Duodenal mucosa (tissue), 2 donors: ENCODE measurements at regions not wholly inside any gene's neighbourhood (a gene's known extent, or its start where the extent isn't known, plus 50 kb on each side); places are given as distances from the start of the nearest gene placed in this dataset.

Experiments used
- H3K27ac ChIP-seq: one replicate; pipeline ENCODE4 v1.7.0; 2013; ENCODE audit warnings: low read depth, low read length
- H3K27me3 ChIP-seq, 2 donors: one replicate each; pipeline ENCODE4 v1.7.0; 2013; ENCODE audit warnings: low read length in 2 of 2, control low read depth in 1 of 2; ENCODE audit not compliant: insufficient read depth in 2 of 2, control insufficient read depth in 1 of 2
- H3K36me3 ChIP-seq, 2 donors: one replicate each; pipeline ENCODE4 v1.7.0; 2013; ENCODE audit warnings: low read length in 2 of 2, control low read depth in 1 of 2; ENCODE audit not compliant: insufficient read depth in 2 of 2, control insufficient read depth in 1 of 2
- H3K4me1 ChIP-seq, 2 donors: one replicate each; pipeline ENCODE4 v1.7.0; 2013; ENCODE audit warnings: low read length in 2 of 2, control low read depth in 1 of 2; ENCODE audit not compliant: insufficient read depth in 2 of 2, control insufficient read depth in 1 of 2
- H3K4me3 ChIP-seq, 2 donors: one replicate each; pipeline ENCODE4 v1.7.0; 2013; ENCODE audit warnings: low read length in 2 of 2, low read depth in 1 of 2
- H3K9ac ChIP-seq, 2 donors: one replicate each; pipeline ENCODE4 v1.7.0; 2013; ENCODE audit warnings: low read length in 2 of 2, low read depth in 1 of 2
- H3K9me3 ChIP-seq, 2 donors: one replicate each; pipeline ENCODE4 v1.7.0; 2013; ENCODE audit warnings: low read length in 2 of 2, control low read depth in 1 of 2; ENCODE audit not compliant: control insufficient read depth in 1 of 2

DNA sequence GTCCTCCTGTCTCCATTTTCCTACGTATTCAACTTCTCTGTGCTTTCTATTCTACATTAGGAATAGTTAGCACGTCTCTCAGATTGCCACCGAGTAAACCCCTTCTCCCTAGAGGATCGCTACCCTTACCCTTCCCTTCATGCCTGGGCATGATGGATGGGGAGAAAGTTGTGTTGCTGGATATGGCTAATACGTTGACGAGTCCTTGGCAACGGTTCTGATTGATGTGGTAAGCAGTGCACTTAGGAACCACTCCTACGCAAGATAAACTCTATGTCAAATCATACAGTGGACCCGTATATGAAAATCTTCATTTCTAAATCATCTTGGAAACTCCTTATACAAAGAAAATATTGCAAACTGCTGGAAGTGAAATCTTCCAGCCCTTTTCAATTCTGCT, 224.5 kb downstream of the EFNB2 start:
- Histone ChIP-seq H3K4me3 (no peak overlapping the region), H3K4me1 (no peaks in the 10 kb centered on the region), H3K9ac (no peak overlapping the region), H3K36me3 (no peaks in the 10 kb centered on the region), H3K27ac (no peak overlapping the region), H3K27me3 (no peaks in the 10 kb centered on the region), H3K9me3 (no peaks in the 10 kb centered on the region)

- H3K4me3 ChIP-seq = no peak overlapping the region
- H3K4me1 ChIP-seq = no peaks in the 10 kb centered on the region
- no peak overlapping the region for H3K27ac ChIP-seq
- H3K9ac ChIP-seq = no peak overlapping the region
- no peaks in the 10 kb centered on the region for H3K36me3 ChIP-seq
- no peaks in the 10 kb centered on the region for H3K27me3 ChIP-seq
- no peaks in the 10 kb centered on the region for H3K9me3 ChIP-seq
Measured at GRCh38 chr13:106310291-106310865, 225.1 kb downstream of the EFNB2 start.

GRCh38 chr13:106306748-106307277, 228.6 kb downstream of the EFNB2 start:
- Histone ChIP-seq H3K36me3 (no peaks in the 10 kb centered on the region), H3K4me3 (no peak overlapping the region), H3K27ac (no peak overlapping the region)

DNA sequence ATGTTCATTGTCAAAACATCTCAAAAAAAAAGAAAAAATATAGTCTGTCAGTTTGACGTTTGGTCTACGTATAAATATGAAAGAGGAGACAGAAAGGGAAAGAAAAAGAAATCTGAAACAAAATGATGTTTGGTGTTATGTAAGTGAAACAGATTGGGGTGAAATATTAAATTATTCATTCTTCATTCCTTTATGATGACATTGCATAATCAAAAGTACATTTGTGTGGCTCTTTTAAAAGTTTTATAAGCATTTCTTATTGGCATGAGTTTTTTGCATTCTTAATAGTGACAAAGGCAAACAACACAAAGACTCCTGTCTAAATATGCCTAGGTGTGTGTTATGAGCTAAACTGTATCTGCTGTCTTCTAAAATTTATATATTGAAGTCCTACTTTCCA, 232.6 kb downstream of the EFNB2 start:
- Histone ChIP-seq H3K9me3 (peaks cover 0 to 5% of the 10 kb centered on the region in 2 donors), H3K36me3 (no peaks in the 10 kb centered on the region), H3K27ac (no peak overlapping the region), H3K4me3 (no peak overlapping the region), H3K27me3 (no peaks in the 10 kb centered on the region), H3K9ac (no peak overlapping the region), H3K4me1 (no peaks in the 10 kb centered on the region)

More at GRCh38 chr13:106306748-106307277, 228.6 kb downstream of the EFNB2 start:
- H3K9me3 ChIP-seq = peaks cover 0 to 4% of the 10 kb centered on the region in 2 donors
- no peak overlapping the region for H3K9ac ChIP-seq
- H3K4me1 ChIP-seq = no peaks in the 10 kb centered on the region
- H3K27me3 ChIP-seq = no peaks in the 10 kb centered on the region

GRCh38 chr13:106302011-106302410, 233.5 kb downstream of the EFNB2 start:
- Histone ChIP-seq H3K9me3 (peaks cover 0 to 10% of the 10 kb centered on the region in 2 donors), H3K36me3 (no peaks in the 10 kb centered on the region), H3K27ac (no peak overlapping the region), H3K4me3 (no peak overlapping the region), H3K9ac (no peak overlapping the region), H3K4me1 (no peaks in the 10 kb centered on the region), H3K27me3 (no peaks in the 10 kb centered on the region)

DNA sequence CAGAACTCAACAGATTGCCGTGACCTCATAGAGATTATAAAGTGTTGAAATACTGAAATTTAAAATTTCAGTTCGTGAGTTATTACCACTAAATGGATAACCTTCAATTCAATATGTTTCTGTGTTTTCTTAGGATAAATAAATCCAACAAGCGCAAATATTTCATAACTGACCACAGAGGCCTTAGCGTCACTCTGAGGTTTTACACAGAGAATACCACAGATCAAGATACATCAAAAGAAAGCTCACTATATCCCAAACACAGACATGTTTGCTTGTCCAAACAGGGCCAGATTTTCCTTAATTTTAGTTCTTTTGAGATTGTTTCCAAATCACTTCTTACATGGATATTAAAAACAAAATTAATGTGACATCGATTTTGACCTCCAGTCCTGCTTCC, 235.8 kb downstream of the EFNB2 start:
- no peaks in the 10 kb centered on the region for H3K27me3 ChIP-seq

GRCh38 chr13:106297283-106297682, 238.2 kb downstream of the EFNB2 start:
- Histone ChIP-seq H3K36me3 (no peaks in the 10 kb centered on the region), H3K27me3 (no peaks in the 10 kb centered on the region), H3K9ac (no peak overlapping the region), H3K4me1 (no peaks in the 10 kb centered on the region), H3K9me3 (peaks cover 0 to 6% of the 10 kb centered on the region in 2 donors), H3K4me3 (no peak overlapping the region), H3K27ac (no peak overlapping the region)

More for the DNA sequence above, 235.8 kb downstream of the EFNB2 start:
- no peak overlapping the region for H3K4me3 ChIP-seq
- no peak overlapping the region for H3K9ac ChIP-seq
- H3K36me3 ChIP-seq = no peaks in the 10 kb centered on the region
- no peak overlapping the region for H3K27ac ChIP-seq
- H3K9me3 ChIP-seq = peaks cover 0 to 7% of the 10 kb centered on the region in 2 donors
- no peaks in the 10 kb centered on the region for H3K4me1 ChIP-seq

DNA sequence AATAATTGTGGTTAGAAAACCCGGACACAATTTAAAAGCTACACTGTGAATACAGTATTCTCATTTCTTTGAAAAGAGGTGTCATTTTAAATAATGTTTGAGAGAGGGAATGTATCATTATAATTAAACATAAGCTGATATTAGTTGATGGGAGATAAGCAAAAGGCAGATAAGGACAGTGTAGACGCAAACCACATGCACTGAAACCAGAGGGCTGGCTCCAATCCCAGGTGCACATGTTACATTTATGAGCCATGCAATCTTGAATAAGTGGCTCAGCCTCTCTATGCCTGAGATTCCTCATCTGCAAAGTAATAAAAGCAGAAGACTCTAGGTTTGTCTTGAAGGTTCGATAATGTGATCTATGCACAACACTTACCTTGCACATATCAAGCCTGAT, 238.7 kb downstream of the EFNB2 start:
- no peak overlapping the region for H3K4me3 ChIP-seq
- H3K4me1 ChIP-seq = no peaks in the 10 kb centered on the region
- no peaks in the 10 kb centered on the region for H3K36me3 ChIP-seq
- peaks cover 0 to 6% of the 10 kb centered on the region in 2 donors for H3K9me3 ChIP-seq
- H3K27ac ChIP-seq = no peak overlapping the region
- no peaks in the 10 kb centered on the region for H3K27me3 ChIP-seq
- no peak overlapping the region for H3K9ac ChIP-seq

- H3K4me1 ChIP-seq = no peaks in the 10 kb centered on the region
- H3K4me3 ChIP-seq = no peak overlapping the region
- no peaks in the 10 kb centered on the region for H3K27me3 ChIP-seq
- no peak overlapping the region for H3K27ac ChIP-seq
- peaks cover 0 to 6% of the 10 kb centered on the region in 2 donors for H3K9me3 ChIP-seq
- no peaks in the 10 kb centered on the region for H3K36me3 ChIP-seq
- H3K9ac ChIP-seq = no peak overlapping the region
Measured at GRCh38 chr13:106295971-106296370, 239.5 kb downstream of the EFNB2 start.

DNA sequence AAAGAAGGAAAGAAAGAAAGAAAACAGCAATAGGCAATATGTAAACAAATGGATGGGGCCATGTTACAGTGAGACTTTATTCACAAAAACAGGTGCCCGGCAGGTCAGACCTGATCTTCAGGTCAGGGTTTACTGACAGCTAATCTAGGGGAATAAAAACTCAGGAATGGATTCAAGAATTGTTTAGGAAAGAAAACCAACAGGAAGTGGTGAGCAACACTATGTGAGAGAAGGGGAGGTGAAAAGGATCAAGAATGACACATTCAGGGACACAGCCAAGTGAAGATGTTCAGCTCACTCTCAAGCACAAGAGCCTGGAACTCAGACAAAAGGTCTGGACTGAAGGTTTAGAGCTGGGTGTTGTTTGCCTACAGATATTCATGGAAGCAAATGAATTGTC, 244.5 kb downstream of the EFNB2 start:
- Histone ChIP-seq H3K4me1 (peaks cover 0 to 8% of the 10 kb centered on the region in 2 donors), H3K9me3 (no peaks in the 10 kb centered on the region), H3K27me3 (no peaks in the 10 kb centered on the region), H3K27ac (no peak overlapping the region), H3K36me3 (no peaks in the 10 kb centered on the region), H3K9ac (no peak overlapping the region), H3K4me3 (no peak overlapping the region)
